ENCODE measurements at regions not wholly inside any gene's neighbourhood (a gene's known extent, or its start where the extent isn't known, plus 50 kb on each side); places are given as distances from the start of the nearest gene placed in this dataset.

- TF ChIP-seq TAF1 (IDR thresholded peaks at IDR 0.05; ENCODE audit: low read depth, low read length) (no peak), POLR2A (IDR thresholded peaks at IDR 0.05; ENCODE audit: low read depth, low read length) (no peak), PAX5 (IDR thresholded peaks at IDR 0.05; ENCODE audit: insufficient read depth, low read length, severe bottlenecking) (no peak), POLR2AphosphoS5 (IDR thresholded peaks at IDR 0.05; ENCODE audit: low read depth, low read length) (no peak), SPI1 (IDR thresholded peaks at IDR 0.05; ENCODE audit: low read depth, low read length) (no peak)
Observed at GRCh38 chr5:67414712-67415111, 218.1 kb upstream of the CD180 start.
